ENCODE measurements at regions not wholly inside any gene's neighbourhood (a gene's known extent, or its start where the extent isn't known, plus 50 kb on each side); places are given as distances from the start of the nearest gene placed in this dataset.

DNA sequence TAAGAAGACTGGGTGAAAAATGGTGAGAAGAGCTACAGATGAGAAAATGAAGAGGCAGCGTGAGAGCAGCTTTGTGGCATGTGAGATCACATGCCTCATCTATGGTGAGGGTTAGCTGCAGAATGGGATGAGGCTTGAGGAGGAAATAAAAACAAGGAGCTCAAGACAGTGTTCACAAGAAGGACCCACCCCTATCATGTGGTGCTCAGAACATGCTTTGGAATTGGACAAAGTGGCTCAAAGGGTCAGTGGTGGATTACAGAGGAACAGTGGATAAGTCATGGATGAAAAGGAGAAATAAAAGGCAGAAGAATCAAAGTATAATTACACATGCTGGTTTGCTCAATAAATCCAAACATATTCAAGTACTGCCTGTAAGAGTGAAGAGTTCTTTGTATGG is 126.9 kb upstream of the UST start:
- H3K79me2 ChIP-seq (ENCODE audit: insufficient read depth), result no peaks in the 10 kb centered on the region

More for the DNA sequence above, 126.9 kb upstream of the UST start:
- Histone ChIP-seq H3F3A (replicated peaks; ENCODE audit: insufficient read depth) (no peaks in the 10 kb centered on the region), H3K27me3 (ENCODE audit: insufficient read depth) (no peaks in the 10 kb centered on the region; the same call in 1 of the 2 replicates), H3K9ac (no peak overlapping the region), H2AFZ (ENCODE audit: low read depth) (no peak overlapping the region), H3K9me3 (no peaks in the 10 kb centered on the region), H3K4me3 (ENCODE audit: low read depth in 2 of 2, low read length in 1 of 2) (no peak overlapping the region), H3K4me1 (ENCODE audit: control insufficient read depth in 1 of 2, insufficient read depth in 2 of 2, low read depth in 1 of 2, low read length in 1 of 2) (no peaks in the 10 kb centered on the region), H4K20me1 (ENCODE audit: insufficient read depth) (no peaks in the 10 kb centered on the region), H3K9me2 (no peaks in the 10 kb centered on the region), H3K27ac (ENCODE audit: low read depth in 2 of 2, low read length in 1 of 2) (no peak overlapping the region), H3K4me2 (no peak overlapping the region), H3K36me3 (replicated peaks in 1 of 2; ENCODE audit: control insufficient read depth in 1 of 2, insufficient read depth in 2 of 2, low read length in 1 of 2) (no peaks in the 10 kb centered on the region)
- no peak for DNase-seq
- ChIA-PET POLR2A (no interaction called here), CTCF (no interaction called here)
- 14% methylated on average over 1 of the region's 1 CpG for WGBS (ENCODE audit: low lambda C conversion rate)
- no peak for TF ChIP-seq JUND (IDR thresholded peaks at IDR 0.05)
- TF ChIP-seq YY1 (IDR thresholded peaks at IDR 0.05; ENCODE audit: low read depth), result no peak
- no peak for TF ChIP-seq EZH2phosphoT487 (IDR thresholded peaks at IDR 0.05; ENCODE audit: borderline replicate concordance, low read depth)
- TF ChIP-seq TAF1 (IDR thresholded peaks at IDR 0.05; ENCODE audit: borderline replicate concordance, low read depth, low read length), result no peak
- no peak for TF ChIP-seq NFIC (IDR thresholded peaks at IDR 0.05; ENCODE audit: borderline replicate concordance)
- no peak for TF ChIP-seq GATA2 (CRISPR knock-in tag; IDR thresholded peaks at IDR 0.05)
- no peak for TF ChIP-seq CTCF (IDR thresholded peaks at IDR 0.05)
- no peak for TF ChIP-seq USF1 (IDR thresholded peaks at IDR 0.05; ENCODE audit: borderline replicate concordance, low read depth)
- no peak for TF ChIP-seq POLR2AphosphoS5 (IDR thresholded peaks at IDR 0.05; ENCODE audit: low read depth, low read length)
- TF ChIP-seq MEF2A (IDR thresholded peaks at IDR 0.05; ENCODE audit: borderline replicate concordance, low read depth), result no peak
- no peak for TF ChIP-seq FOXM1 (IDR thresholded peaks at IDR 0.05; ENCODE audit: low read depth)
- TF ChIP-seq FOXJ3 (CRISPR knock-in tag; IDR thresholded peaks at IDR 0.05), result no peak
- TF ChIP-seq NRF1 (IDR thresholded peaks at IDR 0.05; ENCODE audit: low read depth, low read length), result no peak
- no peak for TF ChIP-seq ZBTB33 (IDR thresholded peaks at IDR 0.05; ENCODE audit: borderline replicate concordance, low read depth)
- TF ChIP-seq FOSL2 (IDR thresholded peaks at IDR 0.05; ENCODE audit: borderline replicate concordance, low read depth), result no peak
- TF ChIP-seq SMC3 (IDR thresholded peaks at IDR 0.05; ENCODE audit: low read depth, low read length), result no peak
- TF ChIP-seq RAD21 (IDR thresholded peaks at IDR 0.05; ENCODE audit: low read length), result no peak
